Progenitor cell of endocrine pancreas (in vitro differentiated cells): ENCODE measurements at regions not wholly inside any gene's neighbourhood (a gene's known extent, or its start where the extent isn't known, plus 50 kb on each side); places are given as distances from the start of the nearest gene placed in this dataset.

Experiments used
- DNase-seq: peaks from one replicate; pipeline ENCODE4 v3.0.0; 2021; ENCODE audit warnings: low spot score; ENCODE audit not compliant: unreplicated experiment
- H3K27ac Mint-ChIP-seq: 2 replicates; pipeline ENCODE4 v1.8.0; 2021; ENCODE audit warnings: mild to moderate bottlenecking, moderate library complexity, mixed read lengths
- H3K27me3 Mint-ChIP-seq: 2 replicates; pipeline ENCODE4 v1.8.0; 2021; ENCODE audit warnings: mixed read lengths
- H3K36me3 Mint-ChIP-seq: 2 replicates; pipeline ENCODE4 v1.8.0; 2022; ENCODE audit warnings: mixed read lengths; ENCODE audit not compliant: insufficient read depth
- H3K4me1 Mint-ChIP-seq: 2 replicates; pipeline ENCODE4 v1.8.0; 2021; ENCODE audit warnings: low read depth, mixed read lengths
- H3K4me3 Mint-ChIP-seq: 2 replicates; pipeline ENCODE4 v1.8.0; 2021; ENCODE audit warnings: low read depth, mild to moderate bottlenecking, moderate library complexity, mixed read lengths
- H3K9me3 Mint-ChIP-seq: 2 replicates; pipeline ENCODE4 v1.8.0; 2021; ENCODE audit warnings: low read depth, mixed read lengths
- TF ChIP-seq, protein P1 (sequence below): fragments of 200-600 bp; sonication (generic); IDR thresholded peaks from one replicate; pipeline ENCODE4 v1.5.0; 2021; ENCODE audit warnings: antibody characterized with exemption, mild to moderate bottlenecking; ENCODE audit not compliant: unreplicated experiment

DNA sequence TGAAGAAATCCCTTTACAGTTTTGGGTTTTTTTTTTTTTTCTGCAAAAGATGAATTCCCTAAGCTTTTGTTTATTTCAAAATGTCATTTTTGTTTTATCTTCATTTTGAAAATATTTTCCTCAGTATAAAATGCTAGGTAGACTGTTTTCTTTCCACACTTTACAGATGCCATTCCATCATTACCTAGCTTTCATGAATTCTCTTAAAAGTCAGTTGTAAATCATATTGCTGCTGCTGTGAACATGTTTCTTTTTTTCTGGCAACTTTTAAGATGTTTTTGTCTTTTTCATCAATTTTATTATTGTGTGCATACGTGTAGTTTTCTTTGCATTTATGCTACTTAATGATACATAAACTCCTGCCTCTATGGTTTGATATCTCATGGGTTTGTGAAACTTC lies 168.3 kb downstream of the FAXC start:
- Mint-ChIP-seq H3K36me3 (no peaks in the 10 kb centered on the region), H3K27ac (no peak overlapping the region), H3K9me3 (peaks cover 26% of the 10 kb centered on the region), H3K4me1 (no peaks in the 10 kb centered on the region), H3K4me3 (no peak overlapping the region), H3K27me3 (no peaks in the 10 kb centered on the region)
- TF ChIP-seq, protein P1, sequence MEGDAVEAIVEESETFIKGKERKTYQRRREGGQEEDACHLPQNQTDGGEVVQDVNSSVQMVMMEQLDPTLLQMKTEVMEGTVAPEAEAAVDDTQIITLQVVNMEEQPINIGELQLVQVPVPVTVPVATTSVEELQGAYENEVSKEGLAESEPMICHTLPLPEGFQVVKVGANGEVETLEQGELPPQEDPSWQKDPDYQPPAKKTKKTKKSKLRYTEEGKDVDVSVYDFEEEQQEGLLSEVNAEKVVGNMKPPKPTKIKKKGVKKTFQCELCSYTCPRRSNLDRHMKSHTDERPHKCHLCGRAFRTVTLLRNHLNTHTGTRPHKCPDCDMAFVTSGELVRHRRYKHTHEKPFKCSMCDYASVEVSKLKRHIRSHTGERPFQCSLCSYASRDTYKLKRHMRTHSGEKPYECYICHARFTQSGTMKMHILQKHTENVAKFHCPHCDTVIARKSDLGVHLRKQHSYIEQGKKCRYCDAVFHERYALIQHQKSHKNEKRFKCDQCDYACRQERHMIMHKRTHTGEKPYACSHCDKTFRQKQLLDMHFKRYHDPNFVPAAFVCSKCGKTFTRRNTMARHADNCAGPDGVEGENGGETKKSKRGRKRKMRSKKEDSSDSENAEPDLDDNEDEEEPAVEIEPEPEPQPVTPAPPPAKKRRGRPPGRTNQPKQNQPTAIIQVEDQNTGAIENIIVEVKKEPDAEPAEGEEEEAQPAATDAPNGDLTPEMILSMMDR: no peak
- DNase-seq: no peak

DNA sequence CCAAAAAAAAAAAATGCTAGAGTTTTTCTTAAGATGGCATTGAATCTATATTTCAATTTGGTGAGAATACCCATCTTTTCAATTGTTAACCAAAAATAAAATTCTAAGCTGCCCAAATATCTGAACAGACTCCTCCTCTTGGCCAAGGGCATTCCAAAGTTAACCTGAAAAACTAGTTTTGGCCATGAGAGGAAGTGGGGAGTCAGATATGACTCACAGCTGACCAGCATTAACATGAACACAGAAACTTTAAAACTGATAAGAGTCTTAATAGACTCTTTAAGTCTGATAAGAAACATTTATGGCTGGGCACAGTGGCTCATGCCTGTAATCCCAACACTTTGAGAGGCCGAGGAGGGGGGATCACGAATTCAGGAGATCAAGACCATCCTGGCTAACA lies 171.3 kb downstream of the FAXC start:
- no peaks in the 10 kb centered on the region for H3K4me1 Mint-ChIP-seq
- no peaks in the 10 kb centered on the region for H3K27me3 Mint-ChIP-seq
- H3K27ac Mint-ChIP-seq: peak overlapping the region; percentile 49
- DNase-seq: no peak
- H3K36me3 Mint-ChIP-seq: no peaks in the 10 kb centered on the region
- H3K9me3 Mint-ChIP-seq: peaks cover 26% of the 10 kb centered on the region
- TF ChIP-seq, protein P1: no peak
- no peak overlapping the region for H3K4me3 Mint-ChIP-seq

DNA sequence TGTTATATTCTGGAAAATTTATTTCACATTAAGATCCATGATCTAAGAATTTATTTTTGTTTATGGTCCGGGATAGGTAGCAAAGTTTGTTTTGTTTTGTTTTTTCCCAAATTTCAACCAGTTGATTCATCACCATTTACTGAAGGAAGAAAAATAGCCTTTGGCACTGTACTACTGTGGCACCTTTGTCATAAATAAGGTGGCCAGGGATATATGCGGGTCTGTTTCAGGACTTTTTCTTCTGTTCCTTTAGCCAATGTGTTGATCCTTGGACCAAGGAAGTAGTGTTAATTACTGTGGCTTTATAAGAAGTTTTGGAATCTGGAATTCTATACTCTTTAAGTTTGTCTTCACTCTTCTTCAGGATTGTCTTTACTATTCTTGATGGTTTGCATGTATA lies 171.7 kb downstream of the FAXC start:
- no peak for DNase-seq
- H3K4me1 Mint-ChIP-seq: no peaks in the 10 kb centered on the region
- H3K4me3 Mint-ChIP-seq: no peak overlapping the region
- H3K9me3 Mint-ChIP-seq: peaks cover 26% of the 10 kb centered on the region
- no peaks in the 10 kb centered on the region for H3K27me3 Mint-ChIP-seq
- no peak overlapping the region for H3K27ac Mint-ChIP-seq
- TF ChIP-seq, protein P1: no peak
- no peaks in the 10 kb centered on the region for H3K36me3 Mint-ChIP-seq

DNA sequence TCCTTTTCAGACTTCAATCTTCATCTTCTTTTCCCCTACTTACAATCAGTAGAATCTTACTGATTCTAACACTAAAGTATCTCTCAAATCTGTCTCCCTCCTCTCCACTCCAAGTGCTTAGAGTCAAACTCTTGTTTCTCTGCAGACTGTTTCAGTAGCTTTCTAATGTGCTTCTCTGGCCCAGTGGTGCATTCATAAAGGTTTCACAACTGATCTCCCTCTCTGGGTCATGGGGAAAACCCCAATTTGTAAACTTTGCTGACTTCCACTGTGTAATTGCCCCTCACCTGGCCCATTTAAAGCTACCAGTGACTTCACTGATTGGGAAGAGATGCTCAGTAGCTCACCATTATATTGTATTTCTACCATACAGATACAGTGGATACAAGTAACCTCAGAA lies 183.6 kb downstream of the FAXC start:
- Mint-ChIP-seq H3K27ac (no peak overlapping the region), H3K27me3 (peaks cover 2% of the 10 kb centered on the region), H3K36me3 (no peaks in the 10 kb centered on the region), H3K4me1 (no peaks in the 10 kb centered on the region), H3K9me3 (no peaks in the 10 kb centered on the region), H3K4me3 (no peak overlapping the region)
- TF ChIP-seq, protein P1: no peak
- DNase-seq: no peak

DNA sequence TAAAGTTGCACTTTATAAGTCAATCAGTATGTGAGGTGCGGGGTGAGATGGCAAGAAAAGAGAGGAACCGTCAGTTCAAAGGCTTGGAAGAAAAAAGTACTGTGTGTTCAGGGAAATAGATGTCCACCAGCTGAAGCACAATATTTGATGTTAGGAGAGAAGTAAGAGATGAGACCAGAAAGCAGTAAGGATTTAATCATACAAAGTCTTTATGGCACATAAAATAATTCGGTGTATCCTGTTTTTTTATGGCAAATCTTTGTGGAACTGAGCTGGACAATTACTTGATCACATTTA lies 197.2 kb downstream of the FAXC start:
- Mint-ChIP-seq H3K27me3 (peaks cover 9% of the 10 kb centered on the region), H3K9me3 (no peaks in the 10 kb centered on the region), H3K27ac (no peak overlapping the region), H3K4me1 (no peaks in the 10 kb centered on the region), H3K4me3 (no peak overlapping the region), H3K36me3 (no peaks in the 10 kb centered on the region)
- DNase-seq: no peak
- TF ChIP-seq, protein P1: no peak
